Mucosa of stomach (tissue), 1 donor: ENCODE measurements at regions not wholly inside any gene's neighbourhood (a gene's known extent, or its start where the extent isn't known, plus 50 kb on each side); places are given as distances from the start of the nearest gene placed in this dataset.
"Not testable (repeated sequence)": the region's sequence is repeated elsewhere in the genome, so short reads cannot be mapped to it uniquely, and the experiment has no call there.

Source experiments
- H3K27me3 ChIP-seq: one replicate; pipeline ENCODE4 v1.7.0; 2013; ENCODE audit warnings: mild to moderate bottlenecking, low read length; ENCODE audit not compliant: control insufficient read depth, insufficient read depth
- H3K36me3 ChIP-seq: one replicate; pipeline ENCODE4 v1.7.0; 2013; ENCODE audit warnings: low read length; ENCODE audit not compliant: control insufficient read depth, insufficient read depth
- H3K4me1 ChIP-seq: one replicate; pipeline ENCODE4 v1.7.0; 2013; ENCODE audit warnings: mild to moderate bottlenecking, low read length; ENCODE audit not compliant: control insufficient read depth, insufficient read depth
- H3K4me3 ChIP-seq: one replicate; pipeline ENCODE4 v1.7.0; 2013; ENCODE audit warnings: low read length
- H3K9ac ChIP-seq: one replicate; pipeline ENCODE4 v1.7.0; 2013; ENCODE audit warnings: mild to moderate bottlenecking, low read length, moderate library complexity
- H3K9me3 ChIP-seq: one replicate; pipeline ENCODE4 v1.7.0; 2013; ENCODE audit warnings: mild to moderate bottlenecking, low read length, moderate library complexity; ENCODE audit not compliant: control insufficient read depth
- donor health status: Pancreatic carcinoma.

DNA sequence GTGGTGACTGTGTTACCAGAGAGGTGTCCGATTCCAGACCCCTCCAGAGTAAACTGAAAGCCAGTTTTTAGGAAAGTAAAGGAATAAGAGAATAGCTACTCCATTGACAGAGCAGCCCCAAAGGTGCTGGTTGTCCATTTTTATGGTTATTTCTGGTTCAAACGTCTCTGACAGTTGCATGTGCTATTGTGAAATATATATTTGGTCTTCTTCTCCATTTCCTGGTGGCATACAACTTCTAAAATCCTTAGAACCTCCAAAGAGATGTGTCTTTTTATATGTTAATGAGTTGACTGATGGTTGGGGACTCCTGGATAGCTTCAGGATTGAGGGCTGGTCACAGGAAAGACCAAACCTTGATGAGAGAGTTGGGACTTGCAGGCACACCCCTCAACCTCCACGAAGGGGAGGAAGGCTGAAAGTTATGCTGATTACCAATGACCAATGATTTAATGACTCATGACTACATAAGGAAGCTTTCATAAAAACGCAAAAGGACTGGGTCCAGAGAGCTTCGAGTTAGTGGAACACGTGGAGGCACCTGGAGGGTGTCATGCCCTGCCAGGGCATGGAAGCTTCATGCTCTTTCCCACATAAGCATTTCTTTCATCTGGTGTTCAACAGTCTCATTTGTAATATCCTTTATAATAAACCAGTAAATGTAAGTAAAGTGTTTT, 100.7 kb downstream of the SLC16A1 start:
- Histone ChIP-seq H3K27me3 (no peaks in the 10 kb centered on the region), H3K36me3 (no peaks in the 10 kb centered on the region), H3K4me3 (no peak overlapping the region), H3K9ac (peak overlapping the region; percentile 34), H3K4me1 (no peaks in the 10 kb centered on the region), H3K9me3 (no peaks in the 10 kb centered on the region)

- not testable (repeated sequence) for H3K27me3 ChIP-seq, H3K4me1 ChIP-seq, H3K36me3 ChIP-seq, H3K9me3 ChIP-seq, H3K4me3 ChIP-seq
- H3K9ac ChIP-seq = peak overlapping the region; percentile 34
These were observed 101.5 kb downstream of the SLC16A1 start for GRCh38 chr1:112854368-112854984.

DNA sequence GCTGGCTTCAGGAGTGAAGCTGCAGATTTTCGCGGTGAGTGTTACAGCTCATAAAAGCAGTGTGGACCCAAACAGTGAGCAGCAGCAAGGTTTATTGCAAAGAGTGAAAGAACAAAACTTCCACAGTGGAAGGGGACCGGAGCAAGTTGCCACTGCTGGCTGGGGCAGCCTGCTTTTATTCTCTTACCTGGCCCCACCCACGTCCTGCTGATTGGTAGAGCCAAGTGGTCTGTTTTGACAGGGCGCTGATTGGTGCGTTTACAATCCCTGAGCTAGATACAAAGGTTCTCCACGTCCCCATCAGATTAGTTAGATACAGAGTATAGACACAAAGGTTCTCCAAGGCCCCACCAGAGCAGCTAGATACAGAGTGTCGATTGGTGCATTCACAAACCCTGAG, 102.1 kb downstream of the SLC16A1 start:
- not testable (repeated sequence) for H3K36me3 ChIP-seq, H3K4me1 ChIP-seq, H3K9me3 ChIP-seq, H3K4me3 ChIP-seq, H3K9ac ChIP-seq
- peaks cover 11% of the 10 kb centered on the region for H3K27me3 ChIP-seq

DNA sequence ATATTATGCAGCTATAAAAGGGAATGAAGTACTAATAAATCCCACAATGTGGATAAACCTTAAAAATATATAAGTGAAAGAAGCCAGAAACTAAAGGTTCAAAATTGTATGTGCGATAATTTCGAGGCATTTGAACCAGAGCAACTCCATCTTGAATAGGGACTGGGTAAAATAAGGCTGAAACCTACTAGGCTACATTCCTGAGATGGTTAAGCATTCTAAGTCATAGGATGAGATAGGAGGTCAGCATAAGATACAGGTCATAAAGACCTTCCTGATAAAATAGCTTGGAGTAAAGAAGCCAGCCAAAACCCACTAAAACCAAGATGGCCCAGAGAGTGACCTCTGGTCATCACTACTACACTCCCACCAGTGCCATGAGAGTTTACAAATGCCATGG, 103.1 kb downstream of the SLC16A1 start:
- H3K4me1 ChIP-seq = no peaks in the 10 kb centered on the region
- H3K9ac ChIP-seq = no peak overlapping the region
- H3K27me3 ChIP-seq = peaks cover 11% of the 10 kb centered on the region
- no peaks in the 10 kb centered on the region for H3K9me3 ChIP-seq
- H3K36me3 ChIP-seq = no peaks in the 10 kb centered on the region
- no peak overlapping the region for H3K4me3 ChIP-seq

DNA sequence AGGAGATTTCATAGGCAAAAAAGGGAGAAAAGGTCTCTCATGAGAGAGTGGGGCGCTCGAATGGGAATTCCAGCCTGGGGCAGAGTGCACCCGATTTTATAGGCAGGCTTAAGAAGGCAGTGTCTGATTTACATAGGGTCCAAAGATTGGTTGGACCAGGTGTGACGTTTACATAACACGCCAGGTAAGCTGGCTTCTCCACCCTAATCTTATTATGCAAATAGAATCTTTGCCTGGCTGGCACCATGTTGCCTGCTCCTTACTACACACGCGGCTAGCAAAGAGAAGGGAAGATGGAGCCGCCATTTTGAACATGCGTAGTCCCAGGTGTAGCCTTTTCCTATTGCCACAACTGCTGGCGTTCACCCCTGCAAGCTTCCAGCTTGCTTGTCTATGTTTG, 103.7 kb downstream of the SLC16A1 start:
- peaks cover 11% of the 10 kb centered on the region for H3K27me3 ChIP-seq
- no peak overlapping the region for H3K4me3 ChIP-seq
- H3K9me3 ChIP-seq = no peaks in the 10 kb centered on the region
- no peaks in the 10 kb centered on the region for H3K36me3 ChIP-seq
- H3K4me1 ChIP-seq = no peaks in the 10 kb centered on the region
- H3K9ac ChIP-seq = no peak overlapping the region

DNA sequence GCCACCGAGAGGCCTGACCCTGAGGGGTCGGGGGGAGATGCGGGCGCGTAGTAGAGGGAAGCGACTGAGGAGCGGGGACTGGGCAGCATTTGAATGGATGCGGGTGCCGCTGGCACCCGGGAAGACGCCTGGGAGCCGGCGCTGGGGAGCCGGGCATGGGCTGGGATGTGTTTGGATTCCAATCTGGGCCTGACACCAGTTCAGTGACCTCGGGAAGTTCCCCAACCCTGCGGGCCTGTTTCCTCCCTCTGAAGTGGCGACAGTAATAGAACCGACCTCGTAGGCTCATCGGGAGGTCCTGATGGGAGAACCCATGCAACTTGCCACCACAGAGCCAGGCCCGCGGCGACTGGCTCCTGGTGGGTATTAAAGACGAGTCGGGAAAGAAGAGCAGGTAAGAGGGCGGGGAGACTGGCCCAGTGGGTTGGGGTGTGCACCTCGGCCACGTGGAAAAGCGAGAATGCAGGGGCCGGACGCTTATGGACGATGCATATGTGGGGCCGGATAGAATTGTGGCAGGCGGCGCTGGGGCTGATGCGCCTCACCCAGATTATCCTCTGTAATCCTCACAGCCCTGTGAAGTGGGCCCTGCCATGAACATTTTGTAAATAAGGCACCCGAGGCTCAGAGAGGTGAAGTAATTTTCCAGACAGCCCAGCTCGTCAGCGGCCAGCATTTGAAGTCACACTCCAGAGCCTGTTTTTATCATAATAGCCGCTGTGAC, 105.8 kb downstream of the SLC16A1 start:
- peak overlapping the region; percentile 41 for H3K4me3 ChIP-seq
- H3K9ac ChIP-seq = peak overlapping the region; percentile 51
- H3K36me3 ChIP-seq = no peaks in the 10 kb centered on the region
- no peaks in the 10 kb centered on the region for H3K9me3 ChIP-seq
- H3K27me3 ChIP-seq = peaks cover 11% of the 10 kb centered on the region
- no peaks in the 10 kb centered on the region for H3K4me1 ChIP-seq

GRCh38 chr1:112849425-112850033, 106.5 kb downstream of the SLC16A1 start:
- Histone ChIP-seq H3K9me3 (no peaks in the 10 kb centered on the region), H3K4me3 (peak overlapping the region; percentile 41), H3K9ac (peak overlapping the region; percentile 51), H3K27me3 (peaks cover 11% of the 10 kb centered on the region), H3K4me1 (no peaks in the 10 kb centered on the region), H3K36me3 (no peaks in the 10 kb centered on the region)

GRCh38 chr1:112841825-112842224, 114.2 kb downstream of the SLC16A1 start:
- H3K4me3 ChIP-seq = no peak overlapping the region

DNA sequence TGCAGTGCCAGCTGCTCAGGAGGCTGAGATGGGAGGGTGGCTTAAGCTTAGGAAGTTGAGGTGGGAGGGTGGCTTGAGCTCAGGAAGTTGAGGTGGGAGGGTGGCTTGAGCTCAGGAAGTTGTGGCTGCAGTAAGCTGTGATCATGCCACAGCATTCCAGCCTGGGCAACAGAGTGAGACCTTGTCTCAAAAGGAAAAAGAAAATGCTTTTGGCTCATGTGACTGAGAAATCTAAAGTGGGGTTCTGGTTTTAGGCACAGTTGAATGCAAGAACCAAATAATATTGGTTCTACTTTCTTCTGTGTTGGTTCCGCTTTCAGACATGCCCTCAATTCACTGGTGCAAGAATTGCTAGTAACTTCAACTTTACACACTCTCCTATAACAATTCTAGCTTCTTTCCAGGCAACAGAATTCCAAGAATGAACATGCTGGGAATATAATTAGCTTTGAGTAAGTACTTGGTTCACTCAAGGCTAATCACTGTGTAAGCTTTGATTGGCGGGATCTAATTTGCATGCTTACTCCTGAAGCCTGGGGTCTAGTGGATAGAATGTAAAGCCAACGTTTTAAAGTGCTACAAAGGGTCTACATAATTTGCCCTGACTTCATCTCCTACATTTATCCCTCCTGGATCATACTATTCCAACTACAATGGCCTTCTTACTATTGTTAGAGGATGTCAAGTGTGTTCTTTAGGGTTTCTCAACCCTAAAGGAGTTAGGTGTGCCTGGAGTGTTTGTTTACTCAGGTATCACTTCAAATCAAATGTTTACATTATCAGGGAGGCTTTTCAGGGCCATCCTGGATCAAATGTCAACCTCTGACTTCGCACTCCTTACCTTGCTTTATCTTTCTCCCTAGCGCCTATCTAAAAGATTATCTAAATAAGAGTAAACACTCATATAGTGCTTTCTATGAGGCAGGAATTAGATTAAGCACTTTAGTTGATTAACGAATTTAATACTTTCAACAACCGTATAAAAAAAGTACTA, 115.1 kb downstream of the SLC16A1 start:
- H3K27me3 ChIP-seq = no peaks in the 10 kb centered on the region
- H3K9ac ChIP-seq = no peak overlapping the region
- no peaks in the 10 kb centered on the region for H3K36me3 ChIP-seq
- H3K9me3 ChIP-seq = no peaks in the 10 kb centered on the region
- H3K4me1 ChIP-seq = peaks cover 8% of the 10 kb centered on the region
- no peak overlapping the region for H3K4me3 ChIP-seq

More at GRCh38 chr1:112841825-112842224, 114.2 kb downstream of the SLC16A1 start:
- Histone ChIP-seq H3K27me3 (no peaks in the 10 kb centered on the region), H3K4me1 (peaks cover 8% of the 10 kb centered on the region), H3K9ac (no peak overlapping the region), H3K36me3 (no peaks in the 10 kb centered on the region), H3K9me3 (no peaks in the 10 kb centered on the region)

GRCh38 chr1:112836642-112837041, 119.4 kb downstream of the SLC16A1 start:
- Histone ChIP-seq H3K36me3 (no peaks in the 10 kb centered on the region), H3K4me3 (no peak overlapping the region), H3K9ac (no peak overlapping the region)

GRCh38 chr1:112833806-112834205, 118.7 kb upstream of the PPM1J start:
- no peaks in the 10 kb centered on the region for H3K27me3 ChIP-seq
- H3K36me3 ChIP-seq = no peaks in the 10 kb centered on the region
- H3K9ac ChIP-seq = no peak overlapping the region
- no peaks in the 10 kb centered on the region for H3K9me3 ChIP-seq
- no peak overlapping the region for H3K4me3 ChIP-seq
- H3K4me1 ChIP-seq = no peaks in the 10 kb centered on the region

More at GRCh38 chr1:112836642-112837041, 119.4 kb downstream of the SLC16A1 start:
- Histone ChIP-seq H3K4me1 (peaks cover 8% of the 10 kb centered on the region), H3K27me3 (no peaks in the 10 kb centered on the region), H3K9me3 (no peaks in the 10 kb centered on the region)
